HCEC 1CT (cell line): ENCODE measurements at regions not wholly inside any gene's neighbourhood (a gene's known extent, or its start where the extent isn't known, plus 50 kb on each side); places are given as distances from the start of the nearest gene placed in this dataset.
"Not testable (repeated sequence)": the region's sequence is repeated elsewhere in the genome, so short reads cannot be mapped to it uniquely, and the experiment has no call there.

Experiments
- DNase-seq: peaks from one replicate; pipeline ENCODE4 v3.0.0-alpha.2; 2017

- DNase-seq, result no peak
Observed at GRCh38 chr15:66865622-66866611, 163.9 kb downstream of the SMAD6 start.

GRCh38 chr15:66866656-66867055 is 164.6 kb downstream of the SMAD6 start:
- DNase-seq, result no peak

DNA sequence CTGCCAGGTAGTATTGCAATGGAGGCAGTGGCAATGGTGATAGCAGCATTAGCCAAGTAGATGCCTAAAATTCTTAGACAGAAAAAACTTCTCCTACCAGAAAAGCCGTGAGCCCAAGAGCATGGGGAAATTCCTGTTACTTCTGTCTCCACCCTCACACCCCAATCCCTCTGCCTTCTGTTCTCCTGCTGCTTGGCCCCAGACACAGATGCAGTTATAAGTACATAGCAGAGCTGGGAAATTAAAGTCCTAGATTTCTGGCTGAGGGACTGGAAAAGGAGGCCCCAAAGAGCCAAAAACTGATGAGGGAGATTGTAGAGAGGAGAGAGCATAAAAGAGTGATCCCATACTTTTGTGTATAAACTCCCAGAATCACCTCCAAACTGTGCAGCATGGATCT is 166.9 kb downstream of the SMAD6 start:
- no peak for DNase-seq

DNA sequence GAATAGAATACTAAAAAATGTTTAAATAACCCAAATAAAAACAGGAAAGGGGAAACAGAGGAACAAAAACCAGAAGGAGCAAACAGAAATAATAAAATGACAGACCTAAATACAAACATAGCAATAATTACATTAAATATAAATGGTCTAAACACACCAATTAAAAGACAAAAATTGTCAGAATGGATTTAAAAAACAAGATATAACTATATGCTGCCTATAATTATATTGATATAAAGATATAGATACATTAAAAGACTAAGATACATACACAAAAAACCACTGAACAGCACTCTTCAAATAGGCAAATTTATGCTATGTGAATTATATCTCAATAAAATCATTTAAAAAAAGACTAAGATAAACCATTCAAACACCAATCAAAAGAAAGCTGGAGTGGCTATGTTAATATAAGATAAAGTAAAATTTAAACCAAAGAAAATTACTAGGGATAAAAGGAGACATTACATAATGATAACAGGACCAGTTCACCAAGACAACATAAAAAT is 168.9 kb downstream of the SMAD6 start:
- DNase-seq, result no peak

- no peak for DNase-seq
Observed at GRCh38 chr15:66872405-66872804, 170.4 kb downstream of the SMAD6 start.

GRCh38 chr15:66873331-66873730 is 171.3 kb downstream of the SMAD6 start:
- DNase-seq, result not testable (repeated sequence)

DNA sequence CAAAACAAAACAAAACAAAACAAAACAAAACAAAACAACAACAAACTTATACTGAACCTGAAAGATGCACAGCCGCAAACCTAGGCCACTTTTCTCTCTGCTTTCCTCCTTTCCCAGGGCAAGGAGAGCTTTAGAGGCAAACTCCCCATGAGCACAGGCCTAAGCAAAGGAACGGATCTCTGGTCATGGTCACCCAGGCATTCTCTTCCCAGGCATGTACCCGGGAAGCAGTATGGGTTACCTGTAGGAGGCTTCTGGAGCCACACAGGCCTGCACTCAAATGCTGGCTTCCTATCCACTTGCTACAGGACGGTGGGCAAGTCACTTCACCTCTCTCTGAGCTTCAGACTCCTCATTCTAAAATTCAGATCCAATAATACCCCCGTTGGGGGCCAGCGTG is 171.8 kb downstream of the SMAD6 start:
- DNase-seq, result no peak

DNA sequence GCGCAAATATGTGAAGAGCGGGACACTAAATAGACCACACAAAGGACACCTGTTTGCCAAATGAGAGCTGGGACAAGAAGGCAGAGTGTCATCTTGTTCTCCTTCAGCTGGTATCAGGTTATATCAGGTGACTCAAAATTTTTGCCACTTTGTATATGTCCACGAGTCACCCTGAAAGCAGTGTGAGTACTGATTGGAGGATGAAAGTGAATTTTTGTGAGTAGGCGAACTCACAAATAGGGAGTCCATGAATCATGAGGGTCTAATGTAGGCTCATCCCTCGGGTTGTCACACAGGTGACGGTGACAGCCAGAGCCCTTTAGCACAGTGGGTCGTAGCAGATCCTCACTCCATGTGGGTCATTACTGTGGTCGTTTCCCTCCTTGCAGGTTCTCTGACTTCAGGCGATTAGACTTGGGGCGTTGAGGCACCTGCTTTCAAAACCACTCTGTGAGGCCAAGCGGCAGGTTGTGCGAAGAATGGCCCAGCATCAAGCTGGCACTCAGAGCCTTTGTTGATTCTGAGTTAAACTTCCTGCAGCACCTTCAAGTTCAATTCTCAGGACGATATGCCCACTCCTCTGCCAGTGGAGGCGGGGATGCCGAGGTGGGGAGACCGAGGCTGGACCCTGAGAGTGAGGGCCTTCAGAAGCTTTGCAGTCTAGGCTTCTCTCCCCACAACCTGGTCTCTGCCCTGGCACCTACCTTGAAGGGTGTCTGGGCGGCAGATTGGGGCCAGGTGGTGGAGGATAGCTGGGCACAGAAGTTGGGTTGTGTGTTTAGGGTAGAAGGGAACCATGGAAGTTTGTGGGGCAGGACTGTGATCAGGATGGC is 173.8 kb downstream of the SMAD6 start:
- DNase-seq, result no peak

DNA sequence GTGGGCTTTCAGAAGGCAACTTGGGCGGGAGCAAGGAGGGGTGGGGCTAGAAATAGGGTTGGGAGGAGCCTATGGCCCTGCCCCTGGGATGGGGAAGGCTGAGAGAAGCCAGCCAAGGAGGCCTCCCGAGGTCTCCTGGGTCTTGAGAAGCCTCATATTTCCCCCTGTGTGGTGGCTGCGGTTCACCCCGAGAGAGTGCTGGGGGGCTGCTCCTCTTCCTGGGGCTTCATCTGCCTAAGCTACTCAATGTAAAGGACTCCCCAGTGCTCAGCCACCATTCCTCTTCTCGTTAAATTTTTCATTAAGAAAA is 174.3 kb downstream of the SMAD6 start:
- DNase-seq, result no peak

DNA sequence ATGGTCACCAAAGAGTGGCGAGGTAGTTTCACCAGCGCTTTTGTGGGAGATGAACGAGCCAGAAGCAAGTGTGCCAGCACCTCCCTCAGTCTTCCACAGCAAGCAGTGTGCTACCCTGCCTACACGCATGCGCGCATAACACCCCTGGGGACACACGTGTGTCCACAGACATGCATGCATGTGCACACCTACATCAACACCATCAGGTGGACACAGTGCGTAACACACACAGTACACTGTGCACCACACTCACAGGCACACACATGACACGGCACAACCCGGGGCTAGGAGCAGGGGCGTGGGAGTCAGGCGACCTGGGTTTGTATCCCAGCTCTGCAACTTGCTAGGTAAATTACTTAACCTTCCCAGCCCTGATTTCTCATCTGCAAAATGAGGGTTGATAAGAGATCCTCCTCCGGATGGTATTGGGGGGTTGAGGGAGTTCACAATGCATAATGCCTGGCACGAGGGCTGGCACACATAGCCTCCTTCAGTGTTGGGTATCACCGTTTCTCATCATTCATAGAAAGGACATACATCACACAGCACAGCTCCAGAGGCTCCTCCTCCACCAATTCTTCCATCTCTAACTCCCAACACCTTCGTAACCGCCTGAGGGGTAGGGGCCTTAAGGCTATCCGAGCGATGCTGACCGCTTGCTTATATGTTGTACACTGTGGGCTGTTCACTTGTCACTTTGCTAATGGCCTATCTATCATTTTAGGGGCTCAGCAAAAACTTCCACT is 174.9 kb downstream of the SMAD6 start:
- DNase-seq, result no peak

DNA sequence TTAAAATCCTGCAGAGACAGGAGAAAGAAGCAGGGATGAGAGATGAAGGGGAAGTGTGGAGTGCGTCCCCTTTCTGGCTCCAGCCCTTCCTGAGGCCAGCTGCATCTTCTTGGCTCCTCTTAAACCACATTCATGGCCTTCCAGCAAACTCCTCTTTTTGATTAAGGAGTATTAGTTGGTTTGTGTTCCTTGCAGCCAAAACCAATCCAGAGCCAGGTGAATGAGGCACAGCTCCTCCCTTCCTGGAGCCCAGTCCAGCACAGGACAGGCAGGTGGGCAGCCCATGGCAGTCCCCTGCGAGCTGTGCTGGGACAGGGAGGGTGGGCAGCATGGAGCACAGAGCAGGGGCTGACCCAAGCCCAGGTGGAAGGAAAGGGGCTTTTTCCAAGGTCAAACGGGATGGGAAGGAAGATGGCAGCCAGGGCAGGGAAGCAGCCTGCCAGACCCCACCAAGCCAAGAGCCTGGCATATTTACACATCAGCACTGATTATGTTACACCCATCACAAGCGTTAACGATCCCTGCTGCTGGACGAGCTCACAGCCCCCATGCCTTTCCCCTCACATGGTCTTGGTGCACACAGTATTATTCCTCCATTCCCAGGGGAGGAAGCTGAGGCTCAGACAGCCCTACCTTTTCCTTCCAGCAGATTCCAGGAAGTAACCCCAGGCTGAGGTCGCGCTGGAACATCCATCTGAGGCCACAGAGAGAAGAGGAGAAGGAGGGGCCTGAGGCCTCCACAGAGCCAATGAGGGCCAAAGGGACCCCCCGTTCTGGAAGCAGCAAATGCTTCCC is 175.6 kb downstream of the SMAD6 start:
- no peak for DNase-seq

DNA sequence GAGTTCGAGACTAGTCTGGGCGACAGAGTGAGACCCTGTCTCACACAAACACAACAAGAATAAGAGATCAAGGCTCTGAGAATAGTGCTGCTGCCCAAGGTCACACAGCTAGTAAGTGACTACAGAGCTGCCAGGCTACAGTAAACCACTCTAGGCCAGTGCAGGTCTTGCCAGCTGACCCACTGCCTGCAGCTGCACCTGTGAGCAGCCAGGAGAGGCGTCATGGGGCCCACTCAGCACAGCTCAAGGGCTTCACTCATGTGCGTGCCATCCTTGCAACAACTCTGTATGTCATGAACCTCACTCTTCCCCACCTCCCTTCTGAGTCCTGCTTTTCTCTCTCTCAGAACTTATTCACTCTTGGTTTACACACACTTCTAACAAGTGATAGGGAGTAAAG is 176.7 kb downstream of the SMAD6 start:
- no peak for DNase-seq

DNA sequence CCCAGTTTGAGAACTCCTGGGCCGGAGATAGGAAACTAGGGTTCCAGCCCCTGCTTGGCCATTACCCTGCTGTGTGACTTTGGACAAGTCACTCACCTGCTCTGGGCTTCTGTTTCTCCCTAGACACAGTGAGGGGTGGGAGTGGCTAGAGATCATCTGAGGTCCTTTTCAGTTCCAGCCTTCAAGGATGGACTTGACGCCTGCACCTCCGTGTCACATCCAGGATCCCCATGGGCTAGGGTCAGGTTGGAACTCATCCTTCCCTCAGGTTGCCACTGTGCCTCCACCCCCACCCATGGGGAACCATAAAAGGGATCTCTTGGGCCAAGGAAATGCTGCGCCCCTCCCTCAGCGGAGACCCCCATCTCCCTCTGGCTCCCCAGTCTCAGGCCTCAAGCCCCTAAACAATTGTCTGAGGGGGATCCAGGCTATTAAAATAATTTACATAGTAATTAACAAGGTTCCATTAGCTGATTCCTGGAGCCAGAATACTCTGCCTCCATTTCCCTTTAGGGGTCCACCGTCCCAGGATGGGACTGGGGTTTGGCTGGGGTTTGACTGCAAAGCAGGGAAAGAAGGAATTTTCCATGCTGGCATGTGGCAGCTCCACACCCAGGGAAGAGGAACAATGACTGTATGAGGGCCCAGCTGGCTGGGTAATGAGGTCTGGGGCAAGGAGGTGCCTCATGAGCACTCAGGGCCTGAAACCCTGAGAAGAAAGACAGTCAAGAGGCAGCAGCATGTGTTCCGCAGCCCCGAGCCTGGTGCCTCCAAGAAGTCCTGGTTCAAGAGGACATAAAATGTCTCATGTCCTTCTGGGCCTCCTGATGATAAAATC is 177.7 kb downstream of the SMAD6 start:
- DNase-seq, result no peak

- DNase-seq, result no peak
Observed at GRCh38 chr15:66880380-66881155, 178.5 kb downstream of the SMAD6 start.

DNA sequence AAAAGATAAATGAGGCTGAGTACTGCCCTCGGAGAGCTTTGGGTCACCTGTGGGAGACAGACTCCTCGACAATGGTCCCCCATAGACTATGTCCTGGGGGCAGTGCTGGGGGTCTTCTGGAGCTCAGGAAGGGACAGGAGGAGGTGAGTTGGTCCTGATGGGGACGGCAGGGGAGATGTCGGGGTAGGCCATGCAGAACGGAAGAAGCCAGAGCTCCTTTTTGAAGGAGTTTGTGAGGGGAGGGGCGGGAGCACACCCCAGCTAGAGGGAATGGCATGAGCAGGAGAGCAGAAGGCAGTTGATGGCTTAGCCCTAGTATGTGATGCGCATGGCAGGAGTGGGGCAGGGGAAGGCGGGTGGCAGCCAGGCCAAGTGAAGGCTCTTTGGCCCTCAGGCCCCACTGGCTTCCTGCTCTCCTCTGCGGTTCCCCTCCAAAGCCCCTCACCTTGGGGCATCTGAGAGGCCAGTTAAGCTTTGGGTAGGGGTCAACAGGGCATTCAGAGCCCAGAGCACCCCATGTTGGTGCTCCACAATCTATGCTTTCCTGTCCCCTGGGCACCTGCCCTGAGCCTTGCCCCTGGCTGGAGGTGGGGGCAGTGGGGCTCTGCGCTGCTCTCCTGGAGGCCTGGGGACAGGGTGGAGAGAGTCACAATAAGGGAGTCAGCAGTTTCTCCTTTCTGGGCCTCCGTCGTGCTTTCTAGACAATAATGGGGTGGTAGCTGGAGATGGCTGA is 179.3 kb downstream of the SMAD6 start:
- DNase-seq, result no peak

GRCh38 chr15:66882251-66883020 is 180.4 kb downstream of the SMAD6 start:
- peak; percentile 53 for DNase-seq

GRCh38 chr15:66883284-66883911 is 181.4 kb downstream of the SMAD6 start:
- peak; percentile 100 for DNase-seq

GRCh38 chr15:66884115-66884622 is 181.2 kb upstream of the SMAD3 start:
- no peak for DNase-seq
